ENCODE measurements at regions not wholly inside any gene's neighbourhood (a gene's known extent, or its start where the extent isn't known, plus 50 kb on each side); places are given as distances from the start of the nearest gene placed in this dataset.

DNA sequence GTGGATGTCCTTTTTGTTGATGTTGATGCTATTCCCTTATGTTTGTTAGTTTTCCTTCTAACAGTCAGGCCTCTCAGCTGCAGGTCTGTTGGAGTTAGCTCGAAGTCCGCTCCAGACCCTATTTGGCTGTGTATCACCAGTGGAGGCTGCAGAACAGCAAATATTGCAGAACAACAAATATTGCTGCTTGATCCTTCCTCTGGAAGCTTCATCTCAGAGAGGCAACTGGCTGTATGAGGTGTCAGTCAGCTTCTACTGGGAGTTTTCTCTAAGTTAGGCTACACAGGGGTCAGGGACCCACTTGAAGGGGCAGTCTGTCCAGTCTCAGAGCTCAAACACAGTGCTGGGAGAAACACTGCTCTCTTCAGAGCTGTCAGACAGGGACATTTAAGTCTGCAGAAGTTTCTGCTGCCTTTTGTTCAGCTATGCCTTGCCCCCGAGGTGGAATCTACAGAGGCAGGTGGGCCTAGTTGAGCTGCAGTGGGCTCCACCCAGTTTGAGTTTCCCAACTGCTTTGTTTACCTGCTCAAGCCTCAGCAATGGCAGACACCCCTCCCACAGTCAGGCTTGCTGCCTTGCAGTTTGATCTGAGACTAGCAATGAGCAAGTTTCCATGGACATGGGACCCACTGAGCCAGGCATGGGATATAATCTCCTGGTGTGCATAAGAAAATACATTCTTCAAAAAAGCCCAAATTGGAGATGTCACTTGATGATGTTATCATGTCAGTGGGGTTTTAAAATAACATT, 99.5 kb downstream of the KDM5D start:
- Histone ChIP-seq H3K4me1 (no peaks in the 10 kb centered on the region), H3K27ac (no peak overlapping the region), H3K4me3 (no peak overlapping the region), H3K36me3 (no peaks in the 10 kb centered on the region), H3K9me3 (no peaks in the 10 kb centered on the region), H3K27me3 (no peaks in the 10 kb centered on the region)
- intact Hi-C loops (cut with DNase I): no loop called here
- DNase-seq (no peak), ATAC-seq (no peak)
- TF ChIP-seq, protein P1, sequence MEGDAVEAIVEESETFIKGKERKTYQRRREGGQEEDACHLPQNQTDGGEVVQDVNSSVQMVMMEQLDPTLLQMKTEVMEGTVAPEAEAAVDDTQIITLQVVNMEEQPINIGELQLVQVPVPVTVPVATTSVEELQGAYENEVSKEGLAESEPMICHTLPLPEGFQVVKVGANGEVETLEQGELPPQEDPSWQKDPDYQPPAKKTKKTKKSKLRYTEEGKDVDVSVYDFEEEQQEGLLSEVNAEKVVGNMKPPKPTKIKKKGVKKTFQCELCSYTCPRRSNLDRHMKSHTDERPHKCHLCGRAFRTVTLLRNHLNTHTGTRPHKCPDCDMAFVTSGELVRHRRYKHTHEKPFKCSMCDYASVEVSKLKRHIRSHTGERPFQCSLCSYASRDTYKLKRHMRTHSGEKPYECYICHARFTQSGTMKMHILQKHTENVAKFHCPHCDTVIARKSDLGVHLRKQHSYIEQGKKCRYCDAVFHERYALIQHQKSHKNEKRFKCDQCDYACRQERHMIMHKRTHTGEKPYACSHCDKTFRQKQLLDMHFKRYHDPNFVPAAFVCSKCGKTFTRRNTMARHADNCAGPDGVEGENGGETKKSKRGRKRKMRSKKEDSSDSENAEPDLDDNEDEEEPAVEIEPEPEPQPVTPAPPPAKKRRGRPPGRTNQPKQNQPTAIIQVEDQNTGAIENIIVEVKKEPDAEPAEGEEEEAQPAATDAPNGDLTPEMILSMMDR (IDR thresholded peaks at IDR 0.05): no peak

DNA sequence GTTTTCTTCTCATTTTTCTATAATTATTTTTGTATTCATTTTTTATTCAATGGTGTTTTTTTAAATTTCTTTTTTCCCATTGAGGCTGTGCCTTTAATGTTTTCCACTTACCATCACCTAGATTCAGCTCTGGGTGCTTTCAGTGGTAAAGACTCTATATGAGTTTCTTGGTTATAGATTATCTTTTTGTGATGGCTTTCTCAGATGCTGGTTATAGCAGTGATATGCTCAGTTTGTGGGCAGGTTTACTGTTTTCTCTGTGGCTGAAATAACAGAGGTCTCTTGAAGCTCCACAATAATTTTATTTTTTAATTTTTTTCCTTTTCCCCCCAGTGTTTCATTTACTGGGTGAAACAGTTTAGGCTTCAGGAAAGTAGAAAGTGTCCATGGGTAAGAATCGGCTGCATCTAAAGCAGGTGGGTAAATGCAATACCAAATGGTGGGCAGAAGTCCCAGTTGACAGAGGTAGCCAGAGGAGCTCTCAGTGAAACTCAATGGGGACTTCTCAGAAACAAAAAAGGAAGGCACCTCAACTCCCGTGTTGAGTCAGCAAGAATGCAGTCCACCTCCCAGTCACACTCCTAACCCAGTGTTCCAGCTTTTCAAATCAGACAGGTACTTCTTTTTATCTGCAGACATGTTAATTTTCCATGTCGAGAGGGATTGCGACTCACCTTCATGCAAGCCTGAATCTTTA, 106.7 kb downstream of the KDM5D start:
- Histone ChIP-seq H3K9me3 (no peaks in the 10 kb centered on the region), H3K27ac (no peak overlapping the region), H3K4me1 (no peaks in the 10 kb centered on the region), H3K36me3 (no peaks in the 10 kb centered on the region), H3K27me3 (no peaks in the 10 kb centered on the region), H3K4me3 (no peak overlapping the region)
- TF ChIP-seq, protein P1 (IDR thresholded peaks at IDR 0.05): no peak
- intact Hi-C loops (cut with DNase I): no loop called here
- DNase-seq: no peak
- ATAC-seq: no peak

DNA sequence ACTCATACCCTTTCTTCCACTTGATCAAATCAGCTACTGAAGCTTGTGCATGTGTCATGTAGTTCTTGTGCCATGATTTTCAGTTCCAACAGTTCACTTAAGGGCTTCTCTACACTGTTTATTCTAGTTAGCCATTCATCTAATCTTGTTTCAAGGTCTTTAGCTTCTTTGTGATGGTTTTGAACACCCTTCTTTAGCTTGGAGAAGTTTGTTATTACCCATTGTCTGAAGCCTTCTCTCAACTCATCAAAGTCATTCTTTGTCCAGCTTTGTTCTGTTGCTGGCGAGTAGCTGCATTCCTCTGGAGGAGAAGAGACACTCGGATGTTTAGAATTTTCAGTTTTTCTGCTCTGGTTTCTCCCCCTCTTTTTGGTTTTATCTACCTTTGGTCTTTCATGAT, 115.6 kb downstream of the KDM5D start:
- intact Hi-C loops (cut with DNase I): no loop called here

DNA sequence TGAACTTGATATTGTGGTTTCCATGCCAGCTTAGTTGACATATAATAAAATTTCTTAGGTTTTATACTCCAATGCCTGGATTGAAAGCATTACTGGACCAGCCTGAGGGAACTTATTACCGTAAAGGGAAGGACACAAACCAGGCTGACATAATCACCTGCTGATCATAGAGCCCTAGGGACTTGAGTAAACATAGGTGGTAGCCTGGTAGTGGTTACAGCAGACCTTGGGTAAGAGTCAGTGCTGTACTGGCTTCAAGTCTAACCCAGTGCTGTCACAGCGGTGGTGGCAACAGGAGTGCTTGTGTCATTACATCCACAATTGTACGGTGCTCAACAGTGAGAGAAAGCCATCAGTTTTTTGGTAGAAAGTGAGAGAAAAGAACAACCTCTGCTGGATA, 122.1 kb downstream of the KDM5D start:
- Histone ChIP-seq H3K4me3 (no peak overlapping the region), H3K4me1 (no peaks in the 10 kb centered on the region), H3K9me3 (no peaks in the 10 kb centered on the region), H3K27me3 (no peaks in the 10 kb centered on the region), H3K36me3 (no peaks in the 10 kb centered on the region), H3K27ac (no peak overlapping the region)
- no peak for ATAC-seq
- intact Hi-C loops (cut with DNase I): no loop called here
- no peak for DNase-seq
- TF ChIP-seq, protein P1 (IDR thresholded peaks at IDR 0.05): no peak

More for the DNA sequence above, 115.6 kb downstream of the KDM5D start:
- ATAC-seq: no peak
- H3K9me3 ChIP-seq: no peaks in the 10 kb centered on the region
- TF ChIP-seq, protein P1 (IDR thresholded peaks at IDR 0.05): no peak
- H3K36me3 ChIP-seq: no peaks in the 10 kb centered on the region
- no peaks in the 10 kb centered on the region for H3K4me1 ChIP-seq
- no peak overlapping the region for H3K27ac ChIP-seq
- DNase-seq: no peak
- H3K27me3 ChIP-seq: no peaks in the 10 kb centered on the region
- no peak overlapping the region for H3K4me3 ChIP-seq

DNA sequence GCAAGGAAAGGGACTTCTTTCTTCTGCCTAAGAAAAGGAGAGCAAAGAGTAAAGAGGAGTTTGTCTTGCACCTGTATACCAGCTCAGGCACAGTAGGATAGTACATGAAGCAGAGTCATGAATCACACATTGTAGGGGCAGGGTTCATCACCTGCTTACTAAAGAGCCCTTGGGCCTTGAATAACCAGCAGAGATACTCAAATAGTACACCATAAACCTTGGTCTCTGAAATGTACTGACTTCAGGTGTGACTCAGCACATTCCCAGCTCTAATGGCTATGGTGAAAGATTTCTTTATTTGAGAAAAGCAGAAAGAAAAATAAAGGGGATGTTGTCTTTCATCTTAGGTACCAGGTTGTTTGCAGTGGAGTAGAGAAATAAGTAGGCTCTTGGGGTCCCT, 122.8 kb downstream of the KDM5D start:
- ATAC-seq: no peak
- intact Hi-C loops (cut with DNase I): no loop called here
- DNase-seq: no peak
- TF ChIP-seq, protein P1 (IDR thresholded peaks at IDR 0.05): no peak
- Histone ChIP-seq H3K27me3 (no peaks in the 10 kb centered on the region), H3K9me3 (no peaks in the 10 kb centered on the region), H3K27ac (no peak overlapping the region), H3K4me3 (no peak overlapping the region), H3K36me3 (no peaks in the 10 kb centered on the region), H3K4me1 (no peaks in the 10 kb centered on the region)
